ENCODE measurements at regions not wholly inside any gene's neighbourhood (a gene's known extent, or its start where the extent isn't known, plus 50 kb on each side); places are given as distances from the start of the nearest gene placed in this dataset.

DNA sequence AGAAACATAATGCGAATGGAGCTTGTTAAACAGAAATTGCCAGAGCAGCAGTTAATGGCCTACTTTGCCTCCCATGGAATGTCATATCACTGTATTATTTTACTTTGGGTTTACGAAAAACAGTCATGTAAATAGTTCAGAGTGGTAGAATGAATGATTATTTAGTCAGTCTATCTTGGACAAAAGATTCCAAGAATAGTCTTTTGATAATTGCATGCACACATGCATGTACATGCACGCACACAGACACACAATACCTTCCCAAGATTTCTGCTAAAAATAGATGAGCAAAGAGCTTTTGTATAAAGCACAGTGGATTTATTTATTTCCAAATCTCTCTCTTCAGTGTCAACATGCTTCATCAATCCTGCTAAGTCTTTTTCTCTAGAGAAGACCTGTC lies 800.7 kb downstream of the DIPK2A start:
- Mint-ChIP-seq H3K36me3 (no peaks in the 10 kb centered on the region), H3K9me3 (no peaks in the 10 kb centered on the region), H3K27ac (no peak overlapping the region), H3K27me3 (ENCODE audit: low read depth in 3 of 3) (no peaks in the 10 kb centered on the region), H3K4me3 (no peak overlapping the region), H3K4me1 (peaks cover 7% of the 10 kb centered on the region)
- intact Hi-C loops (cut with micrococcal nuclease) = no loop called here
- H3K27ac ChIP-seq (ENCODE audit: low read depth in 1 of 2, low read length in 2 of 2) = no peak overlapping the region
- no CpG with 5 or more reads among the region's 3 CpGs for WGBS (ENCODE audit: insufficient coverage)
- TF ChIP-seq, protein P1, sequence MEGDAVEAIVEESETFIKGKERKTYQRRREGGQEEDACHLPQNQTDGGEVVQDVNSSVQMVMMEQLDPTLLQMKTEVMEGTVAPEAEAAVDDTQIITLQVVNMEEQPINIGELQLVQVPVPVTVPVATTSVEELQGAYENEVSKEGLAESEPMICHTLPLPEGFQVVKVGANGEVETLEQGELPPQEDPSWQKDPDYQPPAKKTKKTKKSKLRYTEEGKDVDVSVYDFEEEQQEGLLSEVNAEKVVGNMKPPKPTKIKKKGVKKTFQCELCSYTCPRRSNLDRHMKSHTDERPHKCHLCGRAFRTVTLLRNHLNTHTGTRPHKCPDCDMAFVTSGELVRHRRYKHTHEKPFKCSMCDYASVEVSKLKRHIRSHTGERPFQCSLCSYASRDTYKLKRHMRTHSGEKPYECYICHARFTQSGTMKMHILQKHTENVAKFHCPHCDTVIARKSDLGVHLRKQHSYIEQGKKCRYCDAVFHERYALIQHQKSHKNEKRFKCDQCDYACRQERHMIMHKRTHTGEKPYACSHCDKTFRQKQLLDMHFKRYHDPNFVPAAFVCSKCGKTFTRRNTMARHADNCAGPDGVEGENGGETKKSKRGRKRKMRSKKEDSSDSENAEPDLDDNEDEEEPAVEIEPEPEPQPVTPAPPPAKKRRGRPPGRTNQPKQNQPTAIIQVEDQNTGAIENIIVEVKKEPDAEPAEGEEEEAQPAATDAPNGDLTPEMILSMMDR (IDR thresholded peaks at IDR 0.05) = no peak
- H2AFZ ChIP-seq (ENCODE audit: insufficient read depth, low read depth, low read length, poor library complexity, severe bottlenecking) = no peak overlapping the region
- no peak overlapping the region for H3K4me3 ChIP-seq (replicated peaks in 1 of 3; ENCODE audit: low read depth in 2 of 3, low read length in 3 of 3)
- no peaks in the 10 kb centered on the region for H3K4me1 ChIP-seq (ENCODE audit: control insufficient read depth in 1 of 2, insufficient read depth in 2 of 2, low read length in 2 of 2)
- no peak overlapping the region for H3K9ac ChIP-seq (ENCODE audit: insufficient read depth, low read length, poor library complexity, severe bottlenecking)
- no peak for DNase-seq
- no peak overlapping the region for H3K4me2 ChIP-seq (replicated peaks; ENCODE audit: extremely low read depth, low read length, poor library complexity, severe bottlenecking)
- H3K9me3 ChIP-seq (replicated peaks in 1 of 2; ENCODE audit: control insufficient read depth in 1 of 2, insufficient read depth in 1 of 2, low read length in 2 of 2) = no peaks in the 10 kb centered on the region
- H3K27me3 ChIP-seq (ENCODE audit: control insufficient read depth in 2 of 2, insufficient read depth in 2 of 2, low read length in 2 of 2) = no peaks in the 10 kb centered on the region
- H4K20me1 ChIP-seq (ENCODE audit: insufficient read depth, low read length) = no peaks in the 10 kb centered on the region
- no peaks in the 10 kb centered on the region for H3K36me3 ChIP-seq (replicated peaks in 1 of 2; ENCODE audit: control insufficient read depth in 1 of 2, insufficient read depth in 2 of 2, low read length in 2 of 2)
- no peaks in the 10 kb centered on the region for H3K79me2 ChIP-seq (ENCODE audit: insufficient read depth, low read length)

- WGBS (ENCODE audit: insufficient coverage) = no CpG with 5 or more reads among the region's 4 CpGs
- H3K79me2 ChIP-seq (ENCODE audit: insufficient read depth, low read length) = no peaks in the 10 kb centered on the region
- Mint-ChIP-seq H3K27ac (no peak overlapping the region), H3K36me3 (no peaks in the 10 kb centered on the region), H3K27me3 (ENCODE audit: low read depth in 3 of 3) (no peaks in the 10 kb centered on the region), H3K4me1 (peaks cover 7% of the 10 kb centered on the region), H3K9me3 (no peaks in the 10 kb centered on the region), H3K4me3 (no peak overlapping the region)
- no peak overlapping the region for H2AFZ ChIP-seq (ENCODE audit: insufficient read depth, low read depth, low read length, poor library complexity, severe bottlenecking)
- DNase-seq = no peak
- H3K9ac ChIP-seq (ENCODE audit: insufficient read depth, low read length, poor library complexity, severe bottlenecking) = no peak overlapping the region
- H3K4me2 ChIP-seq (replicated peaks; ENCODE audit: extremely low read depth, low read length, poor library complexity, severe bottlenecking) = no peak overlapping the region
- intact Hi-C loops (cut with micrococcal nuclease) = no loop called here
- H3K27ac ChIP-seq (ENCODE audit: low read depth in 1 of 2, low read length in 2 of 2) = no peak overlapping the region
- no peaks in the 10 kb centered on the region for H3K36me3 ChIP-seq (replicated peaks in 1 of 2; ENCODE audit: control insufficient read depth in 1 of 2, insufficient read depth in 2 of 2, low read length in 2 of 2)
- no peaks in the 10 kb centered on the region for H3K27me3 ChIP-seq (ENCODE audit: control insufficient read depth in 2 of 2, insufficient read depth in 2 of 2, low read length in 2 of 2)
- H4K20me1 ChIP-seq (ENCODE audit: insufficient read depth, low read length) = no peaks in the 10 kb centered on the region
- H3K4me1 ChIP-seq (ENCODE audit: control insufficient read depth in 1 of 2, insufficient read depth in 2 of 2, low read length in 2 of 2) = no peaks in the 10 kb centered on the region
- H3K4me3 ChIP-seq (replicated peaks in 1 of 3; ENCODE audit: low read depth in 2 of 3, low read length in 3 of 3) = no peak overlapping the region
- no peaks in the 10 kb centered on the region for H3K9me3 ChIP-seq (replicated peaks in 1 of 2; ENCODE audit: control insufficient read depth in 1 of 2, insufficient read depth in 1 of 2, low read length in 2 of 2)
- TF ChIP-seq, protein P1 (IDR thresholded peaks at IDR 0.05) = no peak
Measured at GRCh38 chr3:144773350-144773749, 801.7 kb downstream of the DIPK2A start.

All from CD14-positive monocyte (primary cell).